Subcutaneous abdominal adipose tissue (tissue), 5 donors: ENCODE measurements at regions not wholly inside any gene's neighbourhood (a gene's known extent, or its start where the extent isn't known, plus 50 kb on each side); places are given as distances from the start of the nearest gene placed in this dataset.

Experiments
- H3K27ac ChIP-seq: one replicate; pipeline ENCODE4 v1.7.0; 2013; ENCODE audit warnings: low read depth, mild to moderate bottlenecking, inconsistent platforms, low read length, moderate library complexity
- H3K27me3 ChIP-seq, 5 donors: one replicate each; pipeline ENCODE4 v1.7.0; 2013; ENCODE audit warnings: low read length in 5 of 5, inconsistent platforms in 1 of 5; ENCODE audit not compliant: control insufficient read depth in 5 of 5, insufficient read depth in 4 of 5
- H3K36me3 ChIP-seq, 5 donors: one replicate each; pipeline ENCODE4 v1.7.0; 2013; ENCODE audit warnings: low read length in 5 of 5; ENCODE audit not compliant: control insufficient read depth in 5 of 5, insufficient read depth in 5 of 5
- H3K4me1 ChIP-seq, 5 donors: one replicate each; pipeline ENCODE4 v1.7.0; 2013; ENCODE audit warnings: low read length in 5 of 5, mild to moderate bottlenecking in 3 of 5, moderate library complexity in 1 of 5; ENCODE audit not compliant: control insufficient read depth in 5 of 5, insufficient read depth in 5 of 5
- H3K4me3 ChIP-seq, 5 donors: one replicate each; pipeline ENCODE4 v1.7.0; 2013; ENCODE audit warnings: low read length in 5 of 5, low read depth in 1 of 5
- H3K9ac ChIP-seq, 5 donors: one replicate each; pipeline ENCODE4 v1.7.0; 2013; ENCODE audit warnings: low read length in 5 of 5, mild to moderate bottlenecking in 4 of 5, moderate library complexity in 3 of 5
- H3K9me3 ChIP-seq, 5 donors: one replicate each; pipeline ENCODE4 v1.7.0; 2013; ENCODE audit warnings: low read length in 5 of 5; ENCODE audit not compliant: control insufficient read depth in 5 of 5
- donor health status: healthy.
- donor health status: healthy.
- donor health status: healthy.
- donor health status: healthy.
- donor health status: healthy.

DNA sequence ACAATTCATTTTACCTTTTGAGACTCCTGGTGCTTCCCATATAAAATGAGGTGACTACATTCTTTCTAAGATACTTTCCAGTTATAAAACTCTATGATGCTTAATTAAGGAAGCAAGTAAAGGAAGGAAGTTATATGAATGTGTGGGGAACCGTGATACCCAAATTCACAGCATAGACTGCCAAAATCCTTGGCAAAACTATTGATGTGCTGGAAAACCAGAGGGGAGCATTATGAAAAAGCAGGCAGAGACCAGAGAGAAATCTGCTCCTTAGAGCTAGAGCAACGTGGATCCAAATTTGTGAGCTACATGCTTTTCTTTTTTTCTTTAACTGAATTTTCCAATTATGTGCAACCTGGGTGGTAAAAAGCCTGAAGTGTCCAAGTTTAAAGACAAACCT is 201.4 kb upstream of the USP25 start:
- Histone ChIP-seq H3K9ac (no peak overlapping the region), H3K36me3 (no peaks in the 10 kb centered on the region), H3K4me3 (no peak overlapping the region), H3K27me3 (no peaks in the 10 kb centered on the region), H3K4me1 (peaks cover 0 to 8% (median 4%) of the 10 kb centered on the region in 5 donors), H3K9me3 (peaks cover 0 to 3% (median 0%) of the 10 kb centered on the region in 5 donors), H3K27ac (no peak overlapping the region)

GRCh38 chr21:15531986-15532385 is 197.8 kb upstream of the USP25 start:
- Histone ChIP-seq H3K27ac (no peak overlapping the region), H3K4me1 (peaks cover 0 to 1% (median under 1%) of the 10 kb centered on the region in 5 donors), H3K9ac (no peak overlapping the region), H3K4me3 (no peak overlapping the region), H3K9me3 (peaks cover 0 to 3% (median 0%) of the 10 kb centered on the region in 5 donors), H3K27me3 (no peaks in the 10 kb centered on the region), H3K36me3 (no peaks in the 10 kb centered on the region)

- peaks cover 0 to 3% (median 0%) of the 10 kb centered on the region in 5 donors for H3K9me3 ChIP-seq
- H3K36me3 ChIP-seq = no peaks in the 10 kb centered on the region
- H3K27me3 ChIP-seq = no peaks in the 10 kb centered on the region
- H3K4me1 ChIP-seq = no peaks in the 10 kb centered on the region
- no peak overlapping the region for H3K4me3 ChIP-seq
- H3K9ac ChIP-seq = no peak overlapping the region
- H3K27ac ChIP-seq = no peak overlapping the region
Measured at GRCh38 chr21:15533618-15534017, 196.2 kb upstream of the USP25 start.

DNA sequence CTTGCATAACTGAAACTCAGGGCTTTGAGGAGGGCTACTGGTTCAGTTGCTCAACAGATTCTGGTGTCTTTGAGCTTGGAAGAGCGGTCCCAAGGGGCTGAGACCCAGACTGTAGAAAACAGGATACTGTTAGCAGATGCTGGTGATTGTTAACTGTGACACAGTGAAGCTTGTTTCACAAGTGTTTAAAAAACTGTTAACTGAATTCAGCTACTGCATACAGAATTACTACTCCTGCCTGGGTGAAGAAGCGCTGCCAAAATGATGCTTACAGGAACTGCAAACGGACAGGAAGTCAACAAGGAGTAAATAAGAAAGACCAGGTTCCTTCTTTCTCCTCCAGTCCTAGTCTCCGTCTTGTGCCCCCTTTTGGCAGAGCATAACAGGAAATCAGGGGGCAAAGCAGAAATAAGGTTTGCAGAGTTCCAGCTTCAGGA is 195.3 kb upstream of the USP25 start:
- no peak overlapping the region for H3K9ac ChIP-seq

GRCh38 chr21:15539376-15539775 is 190.4 kb upstream of the USP25 start:
- Histone ChIP-seq H3K9me3 (no peaks in the 10 kb centered on the region), H3K27me3 (no peaks in the 10 kb centered on the region), H3K9ac (no peak overlapping the region)

More for the DNA sequence above, 195.3 kb upstream of the USP25 start:
- Histone ChIP-seq H3K4me3 (no peak overlapping the region), H3K27ac (no peak overlapping the region), H3K9me3 (peaks cover 0 to 3% (median 0%) of the 10 kb centered on the region in 5 donors), H3K4me1 (no peaks in the 10 kb centered on the region), H3K36me3 (no peaks in the 10 kb centered on the region), H3K27me3 (no peaks in the 10 kb centered on the region)

GRCh38 chr21:15543473-15543872 is 186.3 kb upstream of the USP25 start:
- Histone ChIP-seq H3K36me3 (no peaks in the 10 kb centered on the region), H3K4me1 (no peaks in the 10 kb centered on the region), H3K9me3 (no peaks in the 10 kb centered on the region), H3K9ac (no peak overlapping the region), H3K27ac (no peak overlapping the region), H3K27me3 (no peaks in the 10 kb centered on the region), H3K4me3 (no peak overlapping the region)

More at GRCh38 chr21:15539376-15539775, 190.4 kb upstream of the USP25 start:
- Histone ChIP-seq H3K27ac (no peak overlapping the region), H3K4me1 (no peaks in the 10 kb centered on the region), H3K4me3 (no peak overlapping the region), H3K36me3 (no peaks in the 10 kb centered on the region)

- Histone ChIP-seq H3K27ac (no peak overlapping the region), H3K27me3 (no peaks in the 10 kb centered on the region), H3K36me3 (no peaks in the 10 kb centered on the region), H3K9ac (no peak overlapping the region), H3K4me3 (no peak overlapping the region), H3K4me1 (peaks cover 0 to 8% (median 0%) of the 10 kb centered on the region in 5 donors), H3K9me3 (no peaks in the 10 kb centered on the region)
Measured at GRCh38 chr21:15549671-15550070, 180.1 kb upstream of the USP25 start.

DNA sequence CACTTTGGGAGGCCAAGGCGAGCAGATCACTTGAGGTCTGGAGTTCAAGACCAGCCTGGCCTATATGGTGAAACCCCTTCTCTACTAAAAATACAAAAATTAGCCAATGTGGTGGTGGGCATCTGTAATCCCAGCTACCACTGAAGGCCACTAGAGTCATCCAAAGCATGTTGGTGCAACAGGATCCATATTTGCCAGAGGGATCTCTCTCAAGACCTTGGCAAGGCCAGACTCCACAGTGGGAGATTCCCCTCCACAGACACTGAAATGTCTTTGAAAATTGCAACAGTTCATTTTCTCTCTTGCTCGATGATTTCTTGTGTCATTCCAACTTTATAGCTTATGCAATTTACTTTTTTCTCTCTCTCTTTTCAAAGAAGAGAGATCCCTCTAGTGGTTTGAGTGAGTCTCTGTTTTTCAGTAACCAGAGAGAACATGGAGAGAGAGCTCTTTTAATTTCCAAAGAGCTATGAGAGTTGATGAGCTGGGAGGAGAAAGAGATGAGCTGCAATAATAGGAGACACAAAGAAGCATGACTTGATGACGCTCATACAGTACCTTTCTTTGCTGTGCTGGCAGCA is 176.8 kb upstream of the USP25 start:
- no peak overlapping the region for H3K9ac ChIP-seq
- H3K4me3 ChIP-seq = no peak overlapping the region
- no peaks in the 10 kb centered on the region for H3K27me3 ChIP-seq
- no peaks in the 10 kb centered on the region for H3K36me3 ChIP-seq
- no peaks in the 10 kb centered on the region for H3K9me3 ChIP-seq
- H3K27ac ChIP-seq = no peak overlapping the region
- peaks cover 0 to 8% (median 0%) of the 10 kb centered on the region in 5 donors for H3K4me1 ChIP-seq

DNA sequence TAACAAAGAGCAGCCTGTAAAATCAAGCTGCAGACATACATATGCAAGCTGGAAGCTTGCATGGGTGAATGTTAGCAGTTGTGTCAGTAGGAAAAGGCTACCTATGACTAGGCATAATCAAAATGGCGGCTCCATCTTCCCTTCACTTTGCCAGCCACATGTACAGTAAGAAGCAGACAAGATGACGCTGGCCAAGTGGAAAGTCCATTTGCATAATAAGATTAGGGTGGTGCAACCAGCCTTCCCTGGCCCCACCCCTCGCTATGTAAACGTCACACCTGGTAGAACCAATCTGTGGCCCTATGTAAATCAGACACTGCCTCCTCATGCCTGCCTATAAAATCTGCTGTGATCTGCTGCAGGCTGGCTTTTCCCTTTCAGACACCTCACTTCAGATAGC is 171.9 kb upstream of the USP25 start:
- Histone ChIP-seq H3K36me3 (no peaks in the 10 kb centered on the region), H3K27me3 (peaks cover 0 to 4% (median 0%) of the 10 kb centered on the region in 5 donors), H3K9me3 (no peaks in the 10 kb centered on the region), H3K4me3 (no peak overlapping the region), H3K27ac (no peak overlapping the region), H3K9ac (no peak overlapping the region), H3K4me1 (no peaks in the 10 kb centered on the region)

DNA sequence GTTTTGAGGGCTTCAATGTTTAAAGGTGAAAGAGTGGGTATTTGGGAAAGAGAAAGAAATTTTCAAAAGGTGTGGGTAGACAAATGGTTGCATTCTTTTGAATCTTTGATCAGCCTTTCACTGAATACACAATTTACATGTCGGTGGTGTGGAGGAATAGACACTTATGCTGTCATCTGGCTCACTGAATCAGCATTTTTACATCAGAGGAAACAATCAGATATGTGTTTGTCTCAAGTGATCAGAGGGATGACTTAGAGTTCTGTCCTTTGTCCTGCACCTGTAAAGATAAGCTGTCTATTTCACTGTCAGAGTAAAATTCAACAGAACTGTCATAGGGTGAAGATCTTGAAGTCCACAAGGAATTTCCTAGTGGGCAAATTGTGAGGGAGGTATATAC is 170.9 kb upstream of the USP25 start:
- H3K4me3 ChIP-seq = no peak overlapping the region
- peaks cover 0 to 4% (median 0%) of the 10 kb centered on the region in 5 donors for H3K27me3 ChIP-seq
- no peak overlapping the region for H3K27ac ChIP-seq
- H3K4me1 ChIP-seq = no peaks in the 10 kb centered on the region
- H3K9me3 ChIP-seq = no peaks in the 10 kb centered on the region
- no peak overlapping the region for H3K9ac ChIP-seq
- H3K36me3 ChIP-seq = no peaks in the 10 kb centered on the region
